Erythroblast (primary cell): ENCODE measurements at regions not wholly inside any gene's neighbourhood (a gene's known extent, or its start where the extent isn't known, plus 50 kb on each side); places are given as distances from the start of the nearest gene placed in this dataset.

Experiments used
- DNase-seq, 2 experiments: peaks; one replicate each; lab custom pipeline; 2025; lab: John Stamatoyannopoulos, UW
- GATA1 ChIP-seq: IDR thresholded peaks from 2 replicates; pipeline ENCODE4 v1.6.1; 2011; ENCODE audit warnings: low read depth, mild to moderate bottlenecking, control low read depth, low read length, moderate library complexity
- POLR2A ChIP-seq: IDR thresholded peaks from 2 replicates; pipeline ENCODE4 v1.6.1; 2011; ENCODE audit warnings: mild to moderate bottlenecking, low read length

DNA sequence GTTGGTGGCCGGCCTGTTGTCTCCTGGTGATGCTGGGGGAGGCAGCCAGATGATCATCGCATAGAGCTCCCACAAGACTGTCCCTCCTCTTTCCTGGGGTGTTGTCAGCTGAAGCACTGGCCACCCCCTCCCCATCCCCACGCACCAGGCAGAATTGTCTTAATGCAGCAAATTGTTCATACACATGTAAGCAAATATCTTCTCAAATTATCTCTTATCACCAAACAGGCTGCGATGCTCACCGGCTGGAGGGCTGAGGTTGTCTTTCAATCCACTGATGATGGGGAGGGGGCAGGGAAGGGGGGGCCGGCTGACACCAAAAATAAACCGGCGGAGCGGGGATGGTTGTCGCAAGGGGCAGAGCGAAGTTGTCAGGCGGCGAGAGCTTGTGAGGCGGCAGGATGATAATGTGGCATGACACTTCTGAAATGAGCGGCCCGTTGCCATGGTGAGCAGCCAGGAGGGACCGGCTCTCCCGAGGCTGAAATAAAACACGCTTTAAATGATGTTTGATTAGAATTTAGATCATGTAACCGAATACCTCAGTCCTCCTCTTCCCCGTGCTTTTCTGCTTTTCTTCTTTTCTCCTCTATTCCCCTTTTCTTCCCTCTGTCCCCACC is 59.8 kb downstream of the MRM1 start:
- TF ChIP-seq POLR2A (no peak), GATA1 (no peak)

DNA sequence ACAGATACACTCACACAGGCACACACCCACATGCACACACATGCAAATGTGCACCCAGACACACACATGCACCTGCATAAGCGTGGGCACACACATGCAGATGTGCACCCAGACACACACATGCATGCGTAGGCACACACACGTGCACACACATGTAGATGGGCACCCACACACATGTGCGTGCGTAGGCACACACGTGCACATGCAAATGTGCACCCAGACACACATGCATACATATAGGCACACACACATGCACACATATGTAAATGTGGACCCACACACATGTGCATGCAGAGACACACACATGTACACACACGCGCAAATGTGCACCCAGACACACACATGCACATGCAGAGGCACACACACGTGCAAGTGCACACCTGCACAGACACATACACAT is 60.3 kb downstream of the MRM1 start:
- TF ChIP-seq GATA1 (no peak), POLR2A (no peak)
- no peak for DNase-seq

More for the DNA sequence above, 59.8 kb downstream of the MRM1 start:
- peak in 1 of 2 experiments; percentile 50 for DNase-seq

DNA sequence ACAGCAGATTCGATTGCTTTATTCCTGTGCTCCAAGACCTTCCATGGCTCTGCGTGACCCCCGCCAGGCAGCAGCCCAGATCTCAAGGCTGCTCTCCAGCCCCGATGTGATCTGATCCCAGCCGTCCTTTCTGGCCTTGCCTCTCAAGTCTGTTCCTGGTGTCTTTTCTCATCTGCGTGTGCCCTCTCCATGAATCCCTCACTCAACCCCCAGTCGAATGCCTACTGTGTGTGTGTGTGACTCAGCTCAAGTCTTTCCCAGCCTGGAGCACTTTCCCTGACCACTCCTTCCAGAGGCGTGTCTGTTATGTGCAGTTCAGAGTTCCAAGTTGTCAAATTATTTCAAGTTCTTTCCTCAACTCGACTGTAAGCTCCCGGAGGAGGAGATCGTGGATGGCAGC is 64.0 kb downstream of the MRM1 start:
- no peak for TF ChIP-seq POLR2A
- no peak for TF ChIP-seq GATA1
- no peak for DNase-seq

DNA sequence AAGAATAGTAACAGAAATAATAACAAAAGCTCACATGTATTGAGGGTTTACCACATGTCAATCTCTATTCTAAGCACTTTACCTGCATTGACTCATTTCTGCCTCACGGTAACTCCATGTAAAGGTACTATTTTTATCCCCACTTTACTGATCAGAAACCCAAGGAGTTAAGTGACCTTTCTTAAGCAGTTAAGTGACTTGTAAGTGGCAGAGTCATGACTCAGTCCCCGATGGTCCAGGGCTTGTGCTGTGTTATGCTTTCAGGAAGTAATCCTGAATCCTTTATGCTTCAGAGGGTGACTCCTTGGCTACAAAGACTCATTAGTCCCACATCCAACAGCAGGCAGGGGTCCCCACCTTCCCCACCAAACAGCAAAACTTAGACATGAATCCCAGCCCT is 66.5 kb downstream of the MRM1 start:
- no peak for DNase-seq
- TF ChIP-seq GATA1, result no peak
- no peak for TF ChIP-seq POLR2A

DNA sequence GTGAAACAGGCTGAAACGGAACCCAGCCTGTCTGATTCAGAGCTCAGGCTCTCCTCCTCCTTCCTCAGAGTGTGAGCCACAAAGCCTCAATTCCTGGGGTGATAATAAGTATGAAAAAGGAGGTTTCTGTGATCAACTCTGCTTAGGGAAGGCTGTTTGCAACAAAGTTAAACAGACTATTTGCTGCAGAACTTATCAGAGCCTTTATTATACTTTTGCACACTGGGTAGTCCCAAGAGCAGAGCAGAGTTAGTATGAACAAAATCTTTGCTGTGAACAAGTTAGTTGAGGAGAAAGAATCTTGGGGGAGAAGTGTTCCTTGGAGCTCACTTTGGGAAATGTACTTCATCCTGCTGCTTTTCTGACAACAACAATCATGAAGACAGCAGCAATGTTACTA is 67.4 kb downstream of the MRM1 start:
- no peak for DNase-seq
- TF ChIP-seq GATA1 (no peak), POLR2A (no peak)

DNA sequence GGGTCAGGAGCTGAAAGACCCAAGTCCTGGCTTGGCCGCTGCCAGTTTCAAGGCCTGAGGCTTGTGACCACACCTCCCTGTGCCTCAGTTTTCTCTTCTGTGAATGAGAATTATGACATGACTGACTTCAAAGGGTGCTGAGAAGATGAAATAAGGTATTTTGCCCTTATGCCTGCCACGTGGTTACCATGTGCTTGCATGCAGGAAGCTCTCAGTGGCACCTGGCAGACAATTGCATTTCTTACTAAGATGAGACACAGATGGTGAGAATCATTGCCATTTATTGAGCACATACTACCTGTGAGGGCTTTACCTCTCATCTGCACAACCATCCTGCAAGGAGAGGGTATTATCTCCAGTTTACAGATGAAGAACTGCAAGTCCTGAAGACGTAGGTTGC is 69.8 kb downstream of the MRM1 start:
- TF ChIP-seq GATA1, result no peak
- DNase-seq, result no peak

DNA sequence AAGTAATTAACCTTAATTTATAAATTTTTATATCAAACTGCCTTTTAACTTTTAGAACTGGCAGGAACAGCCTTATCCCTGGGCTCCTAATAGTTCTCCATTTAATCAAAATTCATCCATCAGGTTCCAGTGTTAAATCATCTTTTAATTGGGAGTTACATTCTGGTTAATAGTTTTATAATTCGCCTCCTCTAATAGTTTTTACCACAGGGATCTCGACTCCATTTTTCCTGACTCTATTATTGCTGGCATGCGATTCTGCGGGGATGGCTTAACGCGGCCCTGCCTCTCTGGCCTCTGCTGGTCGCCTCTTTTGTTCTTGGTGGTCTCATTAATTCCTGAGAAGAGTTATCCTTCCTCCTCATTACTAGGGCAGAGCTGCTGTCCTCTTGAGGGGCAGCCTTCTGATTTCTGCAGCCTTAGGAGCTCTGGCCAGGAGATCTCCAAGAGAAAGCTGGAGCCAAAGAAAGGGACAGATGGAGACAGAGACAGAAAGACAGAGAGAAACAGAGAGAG is 71.1 kb downstream of the MRM1 start:
- DNase-seq, result no peak
- no peak for TF ChIP-seq GATA1
- no peak for TF ChIP-seq POLR2A

DNA sequence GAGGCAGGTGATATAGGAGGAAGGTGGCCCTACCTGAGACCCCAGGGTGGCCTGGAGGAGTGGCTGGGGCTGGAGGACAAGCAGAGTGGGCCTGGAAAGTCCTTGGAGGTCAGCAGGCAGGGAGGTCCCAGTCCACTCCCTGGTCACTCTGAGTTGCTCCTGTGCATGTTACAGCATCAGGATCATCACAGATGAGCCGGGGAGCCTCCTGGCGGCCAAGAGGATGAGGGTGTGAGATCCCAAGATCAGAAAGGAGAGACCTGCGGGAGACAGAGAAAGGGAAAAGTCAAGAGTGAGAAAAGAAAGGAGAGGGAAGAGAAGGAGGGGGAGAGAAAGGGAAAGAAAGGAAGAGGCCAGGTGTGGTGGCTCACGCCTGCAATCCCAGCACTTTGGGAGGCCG is 71.7 kb downstream of the MRM1 start:
- TF ChIP-seq GATA1 (no peak), POLR2A (no peak)
- DNase-seq, result no peak

DNA sequence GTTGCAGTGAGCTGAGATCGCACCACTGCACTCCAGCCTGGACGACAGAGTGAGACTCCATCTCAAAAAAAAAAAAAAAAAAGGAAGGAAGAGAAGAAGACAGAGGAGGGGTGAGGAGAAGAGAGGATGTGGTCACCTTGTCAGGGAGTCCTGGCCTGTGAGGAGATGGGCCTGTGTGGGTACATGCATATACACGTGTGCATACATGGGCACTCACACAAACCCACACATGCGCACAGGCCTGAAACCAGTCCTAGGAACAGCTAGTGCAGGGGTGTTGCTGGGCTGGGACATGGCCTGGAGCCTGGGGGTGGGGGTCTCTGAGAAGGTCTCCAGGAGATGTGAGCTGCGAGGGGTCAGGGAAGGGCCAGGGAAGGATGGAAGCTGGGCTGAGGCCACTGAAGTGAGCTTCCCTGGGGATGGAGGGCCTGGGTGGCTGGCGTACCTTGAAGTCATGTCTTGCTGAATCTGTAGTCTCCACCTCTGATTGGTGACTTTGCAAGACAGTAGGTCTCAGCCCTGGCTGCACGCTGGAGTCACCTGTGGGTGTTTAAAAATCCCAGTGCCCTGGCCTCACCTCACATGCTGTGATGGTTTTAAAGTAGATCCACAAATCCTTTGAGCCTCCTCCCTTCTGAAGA is 72.4 kb downstream of the MRM1 start:
- no peak for DNase-seq
- TF ChIP-seq GATA1, result no peak
- TF ChIP-seq POLR2A, result no peak

DNA sequence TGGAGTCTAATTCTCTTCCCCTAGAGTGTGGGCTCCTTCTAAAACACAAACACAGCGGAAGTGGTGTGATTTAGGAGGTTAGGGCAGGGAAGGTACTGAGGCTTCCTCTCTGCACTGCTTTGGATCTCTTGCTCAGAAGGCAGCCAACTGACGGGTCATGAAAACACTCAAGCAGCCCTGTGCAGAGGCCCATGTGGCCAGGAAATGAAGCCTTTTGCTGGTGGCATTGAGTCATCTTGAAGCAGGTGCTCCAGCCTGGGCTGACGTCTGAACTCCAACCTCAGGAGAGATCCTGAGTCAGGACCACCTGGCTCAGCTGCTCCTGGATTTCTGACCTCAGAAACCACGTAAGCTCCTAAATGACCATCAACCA is 72.9 kb downstream of the MRM1 start:
- DNase-seq, result no peak

DNA sequence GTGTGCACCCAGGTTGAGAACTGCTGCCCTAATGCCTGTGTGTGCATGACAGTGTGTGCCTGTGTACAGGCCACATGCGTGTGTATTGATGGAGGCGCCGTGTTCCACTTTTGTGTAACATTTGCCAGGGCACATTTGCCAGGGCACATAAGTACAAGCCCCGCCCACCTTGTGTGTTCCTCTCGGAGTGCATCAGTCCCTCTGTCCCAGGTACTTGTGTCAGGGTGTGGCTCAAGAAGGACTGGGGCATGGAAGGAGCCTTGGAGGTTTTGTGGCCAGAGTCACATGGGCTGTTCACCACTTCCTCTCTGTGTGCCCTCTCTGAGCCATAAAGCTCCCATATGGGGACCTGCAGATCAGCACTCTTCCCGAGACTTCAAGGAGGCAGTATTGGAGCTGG is 73.9 kb downstream of the MRM1 start:
- DNase-seq, result no peak
- TF ChIP-seq GATA1, result no peak
- TF ChIP-seq POLR2A, result no peak

More for the DNA sequence above, 72.9 kb downstream of the MRM1 start:
- TF ChIP-seq GATA1 (no peak), POLR2A (no peak)

DNA sequence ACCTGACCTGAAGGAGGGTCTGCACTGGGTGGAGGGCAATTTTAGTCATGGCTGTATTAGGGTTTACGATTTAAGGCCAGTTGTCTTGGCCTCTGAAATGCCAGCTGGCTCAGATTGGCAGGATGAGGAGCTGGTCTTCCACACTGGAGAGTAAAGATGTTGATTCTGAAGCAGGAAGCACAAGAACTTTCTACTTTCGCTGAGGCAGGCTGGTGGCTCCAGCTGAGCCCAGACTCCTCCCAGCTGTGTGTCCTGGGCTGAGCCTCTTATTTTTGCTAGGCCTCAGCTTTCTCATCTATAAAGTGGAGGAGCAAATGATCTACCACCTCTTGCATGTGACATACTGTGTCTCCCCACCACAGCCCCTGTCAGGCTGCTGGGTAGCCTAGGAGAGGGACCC is 74.4 kb downstream of the MRM1 start:
- no peak for DNase-seq
- TF ChIP-seq GATA1, result no peak
- TF ChIP-seq POLR2A, result no peak

DNA sequence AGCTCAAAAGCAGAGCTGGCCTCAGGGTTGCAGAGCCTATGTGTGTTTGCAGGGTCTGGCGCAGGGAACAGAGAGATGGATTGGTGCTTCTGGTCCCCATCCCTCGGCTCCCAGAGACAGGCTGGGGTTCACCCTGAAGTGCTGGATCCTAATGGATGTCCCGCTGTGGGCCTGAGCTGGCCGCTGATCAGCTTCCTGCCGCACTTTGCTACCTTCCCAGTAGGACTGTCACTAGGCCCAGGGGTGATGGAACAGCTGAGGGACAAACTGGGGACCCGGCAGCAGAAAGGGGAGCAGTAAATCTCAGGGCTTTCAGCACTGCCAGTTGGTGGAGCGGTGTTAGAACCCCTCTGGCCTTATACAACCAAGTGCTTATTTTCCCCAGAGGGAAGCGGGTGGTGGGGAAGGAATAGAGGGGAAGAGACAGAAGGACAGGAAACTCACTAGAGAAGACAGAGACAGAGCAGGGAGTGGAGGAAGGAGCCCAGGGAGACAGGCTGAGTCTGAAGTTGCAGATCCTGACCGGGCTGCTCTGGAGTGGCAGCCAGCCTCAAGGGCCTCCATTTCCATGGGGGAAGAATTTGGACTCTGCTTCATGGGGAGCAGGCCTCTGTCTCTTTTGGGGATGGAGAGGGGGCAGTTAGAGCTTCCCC is 78.6 kb downstream of the MRM1 start:
- no peak for DNase-seq
- TF ChIP-seq GATA1 (no peak), POLR2A (no peak)

DNA sequence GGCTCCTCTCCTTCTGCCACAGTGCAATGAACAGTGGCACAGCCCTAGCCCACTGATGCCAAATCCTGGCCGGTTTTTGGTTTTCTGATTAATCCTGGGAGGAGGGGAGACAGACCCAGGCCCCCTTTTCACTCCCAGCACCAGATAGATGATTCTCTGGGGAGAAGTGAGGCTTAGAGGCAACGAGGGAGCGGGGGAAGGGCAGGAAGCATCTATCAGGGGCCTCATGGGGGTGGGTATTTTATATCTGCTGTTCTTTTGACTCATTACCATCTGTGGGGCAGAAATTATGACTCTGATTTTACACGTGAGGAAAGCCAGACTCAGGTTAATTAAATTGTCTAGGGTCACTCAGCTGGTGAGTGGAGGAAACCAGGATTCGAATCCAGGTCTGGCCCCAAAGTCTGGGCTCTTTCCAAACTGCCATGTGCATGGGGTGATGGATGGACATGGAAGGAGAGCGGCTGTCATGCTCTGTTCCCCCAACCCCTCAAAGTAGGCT is 79.4 kb downstream of the MRM1 start:
- TF ChIP-seq POLR2A (no peak), GATA1 (no peak)

More for the DNA sequence above, 79.4 kb downstream of the MRM1 start:
- no peak for DNase-seq
